GM18507 (cell line): ENCODE measurements at regions not wholly inside any gene's neighbourhood (a gene's known extent, or its start where the extent isn't known, plus 50 kb on each side); places are given as distances from the start of the nearest gene placed in this dataset.

Experiments
- DNase-seq: peaks from one replicate; pipeline ENCODE4 v3.0.0; 2011; ENCODE audit warnings: low read depth; ENCODE audit not compliant: insufficient read length; ENCODE audit errors: extremely low spot score
- FAIRE-seq: peaks from 2 replicates; lab custom pipeline; 2011; peaks lifted over from hg19 to GRCh38; lab: Jason Lieb, UNC

- DNase-seq (no peak), FAIRE-seq (no peak)
Observed at GRCh38 chr6:155968921-155969320, 513.3 kb upstream of the NOX3 start.

- FAIRE-seq, result no peak
Observed at GRCh38 chr6:155967322-155967721, 511.7 kb upstream of the NOX3 start.

DNA sequence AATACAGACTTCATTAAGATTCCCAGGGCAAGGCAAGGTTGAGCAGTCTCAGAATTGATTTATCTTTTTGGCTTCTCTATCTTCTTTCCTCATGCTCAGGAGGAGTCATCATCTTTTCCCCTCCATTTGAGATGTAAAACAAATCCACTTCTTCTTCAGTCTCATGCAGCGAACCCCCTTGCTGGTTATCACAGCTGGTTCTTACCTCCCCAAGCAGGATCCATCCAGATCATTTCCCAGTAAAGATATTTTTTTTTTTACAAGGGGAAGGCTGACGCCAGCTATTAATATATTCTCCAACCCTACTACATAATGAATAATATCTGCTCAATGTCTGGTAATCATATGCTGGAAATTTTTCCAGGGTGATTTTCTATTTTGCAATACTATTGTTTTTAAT, 508.9 kb upstream of the NOX3 start:
- no peak for DNase-seq
- no peak for FAIRE-seq

More at GRCh38 chr6:155967322-155967721, 511.7 kb upstream of the NOX3 start:
- DNase-seq, result no peak

GRCh38 chr6:155962276-155962675, 506.6 kb upstream of the NOX3 start:
- no peak for DNase-seq
- FAIRE-seq, result no peak

- no peak for DNase-seq
- FAIRE-seq, result no peak
Observed at GRCh38 chr6:155959898-155960495, 504.4 kb upstream of the NOX3 start.

- FAIRE-seq, result no peak
Observed at GRCh38 chr6:155958550-155958949, 502.9 kb upstream of the NOX3 start.

DNA sequence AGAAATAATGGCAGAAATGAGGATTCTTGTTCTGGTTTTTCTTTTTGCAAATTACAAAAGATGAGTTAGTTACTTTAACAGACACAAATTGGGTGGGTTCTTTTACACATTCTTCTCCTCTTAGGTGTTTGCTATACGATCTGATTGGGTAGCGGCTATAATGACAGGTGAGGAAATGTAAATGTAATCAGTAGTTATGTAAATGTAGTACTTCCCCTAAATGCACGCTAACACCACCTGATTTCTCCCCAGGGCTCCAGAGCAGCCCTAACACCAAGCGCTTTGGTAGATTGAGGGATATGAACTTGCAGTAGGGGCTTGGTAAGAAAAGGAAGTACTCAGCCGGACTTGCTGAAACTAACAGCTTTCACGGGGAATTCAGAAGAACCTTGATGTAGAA, 499.4 kb upstream of the NOX3 start:
- FAIRE-seq (no peak), DNase-seq (no peak)

More at GRCh38 chr6:155958550-155958949, 502.9 kb upstream of the NOX3 start:
- no peak for DNase-seq

DNA sequence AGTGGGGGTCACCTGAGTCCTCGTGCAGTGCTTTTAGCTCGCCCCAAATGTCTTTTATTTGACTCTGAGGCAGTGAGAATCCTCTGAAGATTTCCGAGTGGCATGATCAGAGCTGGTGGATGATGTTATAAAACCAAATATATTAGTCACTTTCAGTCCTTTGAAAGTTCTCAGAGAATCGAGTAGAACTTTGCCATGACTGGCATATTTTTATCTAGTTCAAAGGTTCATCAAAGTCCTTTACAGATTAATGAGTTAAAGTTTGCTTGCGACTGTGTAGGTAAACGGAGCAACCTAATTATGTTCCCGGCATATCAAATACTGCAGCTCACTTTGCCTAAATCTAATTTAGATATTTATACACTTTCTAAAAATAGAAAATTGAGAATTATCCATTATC, 498.5 kb upstream of the NOX3 start:
- DNase-seq (no peak), FAIRE-seq (no peak)

DNA sequence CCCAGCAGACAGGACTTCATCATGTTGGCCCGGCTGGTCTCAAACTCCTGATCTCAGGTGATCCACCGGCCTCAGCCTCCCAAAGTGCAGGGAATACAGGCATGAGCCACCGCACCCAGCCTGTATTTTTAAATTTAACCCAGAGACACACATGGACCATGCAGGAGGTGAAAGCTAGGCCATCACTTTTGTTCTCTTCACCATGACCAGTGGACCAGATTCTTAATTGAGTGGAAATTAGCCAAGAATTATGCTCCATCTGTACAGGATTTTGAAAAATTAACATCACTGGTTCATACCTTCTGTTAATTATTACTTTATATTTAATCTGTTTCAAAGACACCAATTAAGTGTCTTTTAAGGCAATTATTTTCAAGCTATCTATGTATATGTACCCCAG, 493.6 kb upstream of the NOX3 start:
- DNase-seq (no peak), FAIRE-seq (no peak)

- FAIRE-seq, result no peak
- DNase-seq, result no peak
Observed at GRCh38 chr6:155946860-155947259, 491.2 kb upstream of the NOX3 start.

DNA sequence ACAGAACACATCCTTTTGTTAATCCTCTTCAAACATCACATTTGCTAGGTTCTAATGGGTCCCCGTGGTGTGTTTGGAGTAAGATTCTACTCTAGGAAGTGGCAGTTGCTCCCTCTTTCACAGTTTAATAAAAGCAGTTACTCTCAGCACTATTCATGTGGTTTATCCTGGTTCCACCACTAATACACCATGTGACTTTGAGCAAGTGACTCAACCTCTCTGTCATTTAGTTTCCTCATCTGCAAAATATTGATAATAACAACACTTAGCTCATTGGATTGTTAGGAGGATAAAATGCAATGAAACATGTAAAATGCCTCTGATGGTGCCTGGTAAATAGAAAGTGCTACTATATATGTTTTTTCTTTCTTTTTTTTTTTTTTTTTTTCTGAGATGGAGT, 488.0 kb upstream of the NOX3 start:
- no peak for FAIRE-seq
- DNase-seq, result no peak

- FAIRE-seq, result no peak
- DNase-seq, result no peak
Observed at GRCh38 chr6:155939253-155939652, 483.6 kb upstream of the NOX3 start.

GRCh38 chr6:155936551-155936950, 480.9 kb upstream of the NOX3 start:
- FAIRE-seq (no peak), DNase-seq (no peak)

DNA sequence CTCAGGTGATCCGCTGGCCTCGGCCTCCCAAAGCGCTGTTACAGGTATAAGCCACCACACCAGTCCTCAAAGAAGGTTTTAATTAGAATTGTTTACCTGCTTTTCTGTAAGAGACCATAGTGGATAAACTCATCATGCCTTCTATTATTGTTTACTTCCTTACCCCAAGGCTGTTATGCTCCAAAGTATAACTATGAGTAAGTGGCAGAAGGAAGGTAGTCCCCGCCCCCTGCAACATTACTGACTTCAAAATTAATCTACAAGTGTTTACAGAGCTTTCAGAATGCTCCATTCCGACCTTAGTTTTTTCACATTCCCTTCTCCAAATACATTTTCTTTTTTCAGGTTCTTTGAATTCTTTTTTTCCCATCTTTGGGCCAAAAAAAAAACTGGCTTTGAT, 480.5 kb upstream of the NOX3 start:
- FAIRE-seq (no peak), DNase-seq (no peak)

DNA sequence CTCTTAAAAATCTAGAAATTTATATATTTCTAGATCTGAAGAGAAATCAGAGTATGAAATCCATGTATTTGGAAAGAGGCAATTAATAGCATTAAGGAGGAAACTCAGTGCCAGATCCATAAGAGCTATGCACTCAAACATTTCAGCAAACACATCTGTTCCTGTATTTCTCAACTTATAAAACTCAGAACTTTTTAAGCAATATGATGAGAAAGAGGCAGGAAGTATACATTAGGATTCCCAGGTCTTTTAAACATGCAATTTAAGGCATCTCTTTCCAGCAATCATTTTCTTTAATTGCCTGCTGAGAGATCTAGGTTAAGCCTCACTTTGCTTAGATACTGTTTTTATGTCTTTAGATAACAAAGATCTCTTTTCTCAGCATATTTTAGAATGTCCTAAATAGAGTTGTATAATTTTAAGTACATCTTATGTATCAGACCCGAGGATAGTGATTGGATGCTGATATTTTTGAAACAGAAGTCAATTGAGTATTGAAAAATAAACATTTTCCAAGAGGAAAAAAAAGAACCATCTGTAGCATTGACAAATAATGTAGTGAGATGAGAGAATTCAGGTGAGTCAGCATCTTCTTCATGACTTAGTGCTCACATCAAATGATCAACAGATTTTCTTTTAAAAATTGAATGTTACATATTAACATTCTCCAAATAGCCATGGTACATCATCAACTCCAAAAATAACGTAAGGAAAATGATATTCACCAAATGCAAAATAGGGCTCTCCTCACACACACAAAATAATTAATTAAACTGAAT, 461.4 kb upstream of the NOX3 start:
- FAIRE-seq (no peak), DNase-seq (no peak)

- no peak for FAIRE-seq
- no peak for DNase-seq
Observed at GRCh38 chr6:155915651-155916050, 460.0 kb upstream of the NOX3 start.

DNA sequence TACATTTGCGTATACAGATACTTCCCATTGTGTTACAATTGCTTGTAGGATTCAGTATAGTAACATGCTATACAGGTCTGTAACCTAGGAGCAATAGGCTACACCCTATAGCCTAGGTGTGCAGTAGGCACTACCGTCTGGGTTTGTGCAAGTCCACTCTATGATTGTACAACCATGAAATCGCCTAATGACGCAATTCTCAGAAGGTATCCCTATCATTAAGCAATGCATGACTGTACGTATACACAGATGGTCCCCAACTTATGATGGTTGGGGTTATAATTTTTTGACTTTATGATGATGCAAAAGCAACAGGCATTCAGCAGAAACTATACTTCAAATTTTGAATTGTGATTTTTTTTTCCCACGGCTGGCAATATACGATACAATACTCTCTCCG, 458.2 kb upstream of the NOX3 start:
- FAIRE-seq (no peak), DNase-seq (no peak)

- DNase-seq (no peak), FAIRE-seq (no peak)
Observed at GRCh38 chr6:155909710-155910109, 454.1 kb upstream of the NOX3 start.

DNA sequence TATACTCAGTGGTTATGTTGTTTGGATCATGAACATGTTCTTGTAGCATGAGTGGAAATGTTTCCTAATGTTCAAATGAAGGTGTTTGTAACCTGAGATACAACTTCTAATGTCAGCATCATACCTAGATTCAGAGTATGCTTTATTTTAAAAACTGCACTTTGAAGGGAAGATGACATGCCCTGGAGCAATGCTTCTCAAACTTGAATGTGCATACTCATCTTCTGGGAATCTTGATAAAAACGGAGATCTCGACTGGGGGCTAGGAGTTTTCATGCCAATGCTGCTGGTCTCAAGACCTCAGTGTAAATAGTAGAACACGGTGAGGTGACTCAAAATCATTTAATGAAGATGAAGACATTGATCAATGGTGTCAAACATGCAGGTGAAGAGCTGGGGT, 440.0 kb upstream of the NOX3 start:
- DNase-seq (no peak), FAIRE-seq (no peak)

DNA sequence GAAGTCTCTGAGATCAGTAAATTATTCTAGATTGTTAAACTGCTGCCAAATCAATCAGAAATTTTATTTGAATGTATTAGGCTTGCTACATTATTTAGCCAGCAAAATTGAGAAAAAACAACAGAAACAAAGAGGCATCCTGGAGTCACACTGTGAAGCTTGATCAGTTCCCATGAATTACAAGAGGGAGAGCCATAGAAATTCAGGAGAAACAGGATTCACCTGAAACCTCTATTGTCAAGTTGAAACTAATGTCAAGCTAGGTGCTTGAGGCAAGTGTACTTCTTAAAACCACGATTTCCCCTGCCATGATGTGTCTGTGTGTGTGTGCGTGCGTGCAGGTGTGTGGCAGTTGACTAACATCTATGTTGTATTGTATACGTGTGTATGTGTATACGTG, 439.1 kb upstream of the NOX3 start:
- DNase-seq (no peak), FAIRE-seq (no peak)

DNA sequence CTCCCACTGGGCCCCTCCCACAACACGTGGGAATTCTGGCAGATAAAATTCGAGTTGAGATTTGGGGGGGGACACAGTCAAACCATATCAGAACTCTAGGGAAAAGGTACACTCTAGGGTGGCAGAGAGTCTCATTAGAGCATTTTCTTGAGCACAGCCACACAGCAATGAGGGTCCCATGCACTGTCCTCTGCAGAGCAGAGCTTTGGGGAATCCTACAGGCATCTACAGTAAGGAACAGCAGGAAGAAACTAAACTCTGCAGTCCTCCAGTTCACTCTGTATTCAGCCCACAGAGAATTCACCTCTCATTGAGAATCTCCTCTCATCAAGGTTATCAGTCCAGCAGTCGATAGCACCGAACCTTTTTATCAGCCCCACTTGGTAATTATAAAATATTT, 438.6 kb upstream of the NOX3 start:
- no peak for DNase-seq
- no peak for FAIRE-seq
